HepG2 (cell line): ENCODE measurements at regions not wholly inside any gene's neighbourhood (a gene's known extent, or its start where the extent isn't known, plus 50 kb on each side); places are given as distances from the start of the nearest gene placed in this dataset.

Experiments used
- ATAC-seq: fragments of 200-7000 bp; cut with Tn5 transposase; 3 replicates; pipeline ENCODE4 v1.9.1; 2020; ENCODE audit warnings: mild to moderate bottlenecking, moderate library complexity
- BruUV-seq: library from RNA; stranded (reverse); fragments of 400-500 nt; replicated peaks from 2 replicates; lab custom pipeline; 2021; lab: Mats Ljungman, UMichigan
- CTCF ChIA-PET: fragments of 300-600 bp; formaldehyde crosslinking; extraction: SDS; loops from one replicate; lab custom pipeline; 2021; ENCODE audit warnings: low total read pairs, inconsistent platforms, low intra/inter-chr PET ratio; lab: Yijun Ruan, JAX
- POLR2A ChIA-PET: fragments of 350-600 bp; sonication (Branson Sonifier 250); formaldehyde crosslinking; loops from one replicate; lab custom pipeline; 2020; ENCODE audit warnings: antibody characterized with exemption, inconsistent platforms; lab: Yijun Ruan, JAX
- DNase-seq: peaks from one replicate; pipeline ENCODE4 v3.0.0-alpha.2; 2015; ENCODE audit warnings: low spot score
- FAIRE-seq: peaks from 3 replicates; lab custom pipeline; 2011; peaks lifted over from hg19 to GRCh38; lab: Jason Lieb, UNC
- H2AFZ ChIP-seq: one replicate; pipeline ENCODE4 v1.6.1; 2011; ENCODE audit warnings: low read length, inconsistent platforms
- H3K27ac ChIP-seq: fragments of 300-600 bp; 3 replicates; pipeline ENCODE4 v1.8.0; 2011; ENCODE audit warnings: mixed run types, mild to moderate bottlenecking, mixed read lengths, low read length, inconsistent platforms; ENCODE audit not compliant: insufficient read depth; ENCODE audit errors: extremely low read length
- H3K27me3 ChIP-seq, 2 experiments: fragments of 200-600 bp in 1 of 2; 2 replicates in 1 of 2; 3 replicates in 1 of 2; pipeline versions ENCODE4 v1.6.0 to v1.8.0; 2011; ENCODE audit warnings: low read length in 2 of 2, mild to moderate bottlenecking in 2 of 2, moderate library complexity in 2 of 2, inconsistent platforms in 1 of 2; ENCODE audit not compliant: insufficient read depth in 2 of 2, control insufficient read depth in 1 of 2
- H3K36me3 ChIP-seq, 2 experiments: fragments of 200-600 bp in 1 of 2; replicated peaks in 1 of 2; 2 replicates in 1 of 2; 3 replicates in 1 of 2; pipeline versions ENCODE4 v1.5.1 to v1.8.0; 2011; ENCODE audit warnings: low read length in 2 of 2, inconsistent platforms in 1 of 2; ENCODE audit not compliant: insufficient read depth in 2 of 2, control insufficient read depth in 1 of 2
- H3K4me1 ChIP-seq: 2 replicates; pipeline ENCODE4 v1.5.1; 2012; ENCODE audit warnings: low read length, inconsistent platforms; ENCODE audit not compliant: insufficient read depth
- H3K4me2 ChIP-seq: 2 replicates; pipeline ENCODE4 v1.6.0; 2011; ENCODE audit warnings: low read depth, low read length, inconsistent platforms
- H3K4me3 ChIP-seq, 3 experiments: fragments of 200-600 bp in 1 of 3; sonication (generic), shearing (Covaris generic) in 1 of 3; replicated peaks in 1 of 3; 2 replicates each; pipeline ENCODE4 v1.5.1; 2011 to 2016; ENCODE audit warnings: low read length in 3 of 3, inconsistent platforms in 2 of 3, low read depth in 2 of 3, mild to moderate bottlenecking in 2 of 3, control low read depth in 1 of 3, mixed read lengths in 1 of 3; ENCODE audit not compliant: insufficient read depth in 1 of 3
- H3K79me2 ChIP-seq: one replicate; pipeline ENCODE4 v1.6.1; 2011; ENCODE audit warnings: low read length, inconsistent platforms; ENCODE audit not compliant: insufficient read depth
- H3K9ac ChIP-seq: 2 replicates; pipeline ENCODE4 v1.6.0; 2011; ENCODE audit warnings: mild to moderate bottlenecking, low read depth, low read length, inconsistent platforms; ENCODE audit not compliant: insufficient read depth
- H3K9me3 ChIP-seq: 2 replicates; pipeline ENCODE4 v1.5.1; 2012; ENCODE audit warnings: mild to moderate bottlenecking, low read length
- H4K20me1 ChIP-seq: 2 replicates; pipeline ENCODE4 v1.6.0; 2011; ENCODE audit warnings: inconsistent platforms, mild to moderate bottlenecking, low read length, moderate library complexity; ENCODE audit not compliant: insufficient read depth
- KLF12 ChIP-seq: sonication (generic); formaldehyde crosslinking; IDR thresholded peaks from 2 replicates; pipeline ENCODE4 v1.4.0; 2020; ENCODE audit warnings: missing genetic modification reagents, borderline replicate concordance
- LCORL ChIP-seq, 2 experiments: fragments of 450-650 bp in 1 of 2; sonication (generic) in 1 of 2; formaldehyde crosslinking in 1 of 2; IDR thresholded peaks; 2 replicates each; pipeline versions ENCODE4 v1.5.0 to v1.6.1; 2017 to 2020; ENCODE audit warnings: antibody characterized with exemption in 1 of 2, missing genetic modification reagents in 1 of 2
- MAZ ChIP-seq, 2 experiments: sonication (generic) in 1 of 2; formaldehyde crosslinking in 1 of 2; IDR thresholded peaks; 2 replicates each; pipeline versions ENCODE4 v1.5.0 to v1.6.1; 2012 to 2020; ENCODE audit warnings: low read depth in 2 of 2, mild to moderate bottlenecking in 2 of 2, borderline replicate concordance in 1 of 2, improper control_type of control experiment in 1 of 2, low read length in 1 of 2, missing genetic modification reagents in 1 of 2, moderate library complexity in 1 of 2
- MIXL1 ChIP-seq: IDR thresholded peaks from 2 replicates; pipeline ENCODE4 v1.6.1; 2016
- RBM22 ChIP-seq: fragments of 200-400 bp; formaldehyde crosslinking; optimal IDR thresholded peaks from 2 replicates; pipeline ENCODE3; 2017; ENCODE audit warnings: mild to moderate bottlenecking, low read length, moderate library complexity
- SALL2 ChIP-seq: sonication (generic); formaldehyde crosslinking; IDR thresholded peaks from 2 replicates; pipeline ENCODE4 v1.8.1; 2023; ENCODE audit warnings: mild to moderate bottlenecking, missing genetic modification reagents, inconsistent platforms
- SYNCRIP ChIP-seq: fragments of 200-400 bp; formaldehyde crosslinking; IDR thresholded peaks from 2 replicates; pipeline ENCODE4 v1.6.1; 2018; ENCODE audit warnings: mild to moderate bottlenecking, low read depth, low read length; ENCODE audit not compliant: insufficient read depth
- TBX2 ChIP-seq: sonication (generic); formaldehyde crosslinking; IDR thresholded peaks from 2 replicates; pipeline ENCODE4 v1.5.0; 2020; ENCODE audit warnings: missing genetic modification reagents, mild to moderate bottlenecking, borderline replicate concordance
- ZBTB7B ChIP-seq: sonication (generic); formaldehyde crosslinking; IDR thresholded peaks from 2 replicates; pipeline ENCODE4 v1.4.0; 2020; ENCODE audit warnings: missing genetic modification reagents
- ZNF136 ChIP-seq: sonication (generic); formaldehyde crosslinking; IDR thresholded peaks from 2 replicates; pipeline ENCODE4 v1.8.1; 2022; ENCODE audit warnings: low read depth, mild to moderate bottlenecking, moderate library complexity, missing genetic modification reagents
- ZNF44 ChIP-seq: sonication (generic); formaldehyde crosslinking; IDR thresholded peaks from 2 replicates; pipeline ENCODE4 v1.5.1; 2020; ENCODE audit warnings: mild to moderate bottlenecking, missing genetic modification reagents
- ZNF678 ChIP-seq: sonication (generic); formaldehyde crosslinking; IDR thresholded peaks from 2 replicates; pipeline ENCODE4 v1.4.0; 2020; ENCODE audit warnings: mild to moderate bottlenecking, missing genetic modification reagents
- ZNF703 ChIP-seq: sonication (generic); formaldehyde crosslinking; IDR thresholded peaks from 2 replicates; pipeline ENCODE4 v1.5.1; 2020; ENCODE audit warnings: missing genetic modification reagents, mild to moderate bottlenecking, moderate library complexity, borderline replicate concordance
- ZNF737 ChIP-seq: sonication (generic); formaldehyde crosslinking; IDR thresholded peaks from 2 replicates; pipeline ENCODE4 v1.5.0; 2020; ENCODE audit warnings: missing genetic modification reagents, mild to moderate bottlenecking, borderline replicate concordance
- WGBS: methylation state at CpG from one replicate; pipeline ENCODE4 v1.1.6; 2017; ENCODE audit warnings: low lambda C conversion rate; 5-methylcytosine and 5-hydroxymethylcytosine counted together
- in situ Hi-C: cut with HindIII; loops from 2 replicates; pipeline ENCODE4 v1.10.0; 2017; ENCODE audit warnings: low pct_unique_long_range_greater_than_20kb; ENCODE audit not compliant: extremely low pct_ligation_motif_present
- intact Hi-C: fragments of 100-400 bp; cut with micrococcal nuclease; formaldehyde crosslinking; loops from one replicate; pipeline ENCODE4 v1.10.0; 2022; ENCODE audit not compliant: unreplicated experiment
- TF ChIP-seq, protein P1 (sequence below): IDR thresholded peaks from 2 replicates; pipeline ENCODE4 v1.6.1; 2016; ENCODE audit warnings: missing biosample characterization, missing genetic modification reagents, low read depth

GRCh38 chr18:75130591-75131328 is 78.2 kb downstream of the PTGR3 start:
- H3K4me3 ChIP-seq = no peak overlapping the region
- no TSS peak for BruUV-seq
- H4K20me1 ChIP-seq = no peaks in the 10 kb centered on the region
- peaks cover 31% of the 10 kb centered on the region for H3K4me1 ChIP-seq
- in situ Hi-C loops = no loop called here
- H3K4me2 ChIP-seq = no peak overlapping the region
- intact Hi-C loops = no loop called here
- ChIA-PET POLR2A (no interaction called here), CTCF (no interaction called here)
- 66% methylated on average over 8 of the region's 13 CpGs for WGBS
- peaks cover 0 to 40% of the 10 kb centered on the region in 2 experiments; a peak in 4 of 5 replicates for H3K27me3 ChIP-seq
- H3K79me2 ChIP-seq = no peaks in the 10 kb centered on the region
- H3K36me3 ChIP-seq = no peaks in the 10 kb centered on the region
- TF ChIP-seq LCORL (IDR thresholded peaks at IDR 0.05) = no peak
- no peak for TF ChIP-seq LCORL (CRISPR knock-in tag; IDR thresholded peaks at IDR 0.05)
- no peak for TF ChIP-seq MAZ (IDR thresholded peaks at IDR 0.05; ENCODE audit: borderline replicate concordance, low read depth, low read length)
- no peak for TF ChIP-seq MAZ (CRISPR knock-in tag; IDR thresholded peaks at IDR 0.05; ENCODE audit: low read depth)
- TF ChIP-seq ZNF136 (CRISPR knock-in tag) = no peak
- no peak for TF ChIP-seq ZNF703 (CRISPR knock-in tag)
- no peak for TF ChIP-seq KLF12 (CRISPR knock-in tag)
- TF ChIP-seq RBM22 = no peak
- TF ChIP-seq ZNF678 = no peak
- TF ChIP-seq, protein P1, sequence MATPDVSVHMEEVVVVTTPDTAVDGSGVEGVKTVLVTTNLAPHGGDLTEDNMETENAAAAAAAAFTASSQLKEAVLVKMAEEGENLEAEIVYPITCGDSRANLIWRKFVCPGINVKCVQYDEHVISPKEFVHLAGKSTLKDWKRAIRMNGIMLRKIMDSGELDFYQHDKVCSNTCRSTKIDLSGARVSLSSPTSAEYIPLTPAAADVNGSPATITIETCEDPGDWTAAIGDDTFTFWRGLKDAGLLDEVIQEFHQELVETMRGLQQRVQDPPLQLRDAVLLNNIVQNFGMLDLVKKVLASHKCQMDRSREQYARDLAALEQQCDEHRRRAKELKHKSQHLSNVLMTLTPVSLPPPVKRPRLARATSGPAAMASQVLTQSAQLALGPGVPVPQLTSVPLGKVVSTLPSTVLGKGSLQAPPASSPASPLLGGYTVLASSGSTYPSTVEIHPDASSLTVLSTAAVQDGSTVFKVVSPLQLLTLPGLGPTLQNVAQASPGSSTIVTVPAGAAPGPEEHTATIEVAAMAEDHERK (CRISPR knock-in tag) = no peak
- TF ChIP-seq SALL2 (CRISPR knock-in tag) = no peak
- no peak for TF ChIP-seq TBX2 (CRISPR knock-in tag)
- no peak for TF ChIP-seq ZBTB7B (CRISPR knock-in tag)
- no peak for TF ChIP-seq ZNF737 (CRISPR knock-in tag)
- TF ChIP-seq ZNF44 (CRISPR knock-in tag) = no peak
- TF ChIP-seq SYNCRIP = no peak
- TF ChIP-seq MIXL1 (CRISPR knock-in tag) = no peak
- no peak overlapping the region for H3K9ac ChIP-seq
- DNase-seq = no peak
- no peak overlapping the region for H2AFZ ChIP-seq
- no peak for FAIRE-seq
- no peak overlapping the region for H3K27ac ChIP-seq
- no peaks in the 10 kb centered on the region for H3K9me3 ChIP-seq
- no peak for ATAC-seq
